ENCODE measurements at regions not wholly inside any gene's neighbourhood (a gene's known extent, or its start where the extent isn't known, plus 50 kb on each side); places are given as distances from the start of the nearest gene placed in this dataset.

- TF ChIP-seq, protein P1, sequence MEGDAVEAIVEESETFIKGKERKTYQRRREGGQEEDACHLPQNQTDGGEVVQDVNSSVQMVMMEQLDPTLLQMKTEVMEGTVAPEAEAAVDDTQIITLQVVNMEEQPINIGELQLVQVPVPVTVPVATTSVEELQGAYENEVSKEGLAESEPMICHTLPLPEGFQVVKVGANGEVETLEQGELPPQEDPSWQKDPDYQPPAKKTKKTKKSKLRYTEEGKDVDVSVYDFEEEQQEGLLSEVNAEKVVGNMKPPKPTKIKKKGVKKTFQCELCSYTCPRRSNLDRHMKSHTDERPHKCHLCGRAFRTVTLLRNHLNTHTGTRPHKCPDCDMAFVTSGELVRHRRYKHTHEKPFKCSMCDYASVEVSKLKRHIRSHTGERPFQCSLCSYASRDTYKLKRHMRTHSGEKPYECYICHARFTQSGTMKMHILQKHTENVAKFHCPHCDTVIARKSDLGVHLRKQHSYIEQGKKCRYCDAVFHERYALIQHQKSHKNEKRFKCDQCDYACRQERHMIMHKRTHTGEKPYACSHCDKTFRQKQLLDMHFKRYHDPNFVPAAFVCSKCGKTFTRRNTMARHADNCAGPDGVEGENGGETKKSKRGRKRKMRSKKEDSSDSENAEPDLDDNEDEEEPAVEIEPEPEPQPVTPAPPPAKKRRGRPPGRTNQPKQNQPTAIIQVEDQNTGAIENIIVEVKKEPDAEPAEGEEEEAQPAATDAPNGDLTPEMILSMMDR (IDR thresholded peaks at IDR 0.05; ENCODE audit: borderline replicate concordance, control extremely low read depth, extremely low read depth, insufficient read depth, missing control alignments): no peak
- in situ Hi-C loops (cut with MboI; ENCODE audit: low sequenced_read_pairs, unreplicated experiment): no loop called here
- DNase-seq (ENCODE audit: low spot score): no peak
Observed at GRCh38 chr9:90986161-90986560, 184.5 kb downstream of the SYK start.

GRCh38 chr9:90987566-90987965 lies 185.9 kb downstream of the SYK start:
- no peak for DNase-seq (ENCODE audit: low spot score)
- in situ Hi-C loops (cut with MboI; ENCODE audit: low sequenced_read_pairs, unreplicated experiment): no loop called here
- TF ChIP-seq, protein P1 (IDR thresholded peaks at IDR 0.05; ENCODE audit: borderline replicate concordance, control extremely low read depth, extremely low read depth, insufficient read depth, missing control alignments): no peak

DNA sequence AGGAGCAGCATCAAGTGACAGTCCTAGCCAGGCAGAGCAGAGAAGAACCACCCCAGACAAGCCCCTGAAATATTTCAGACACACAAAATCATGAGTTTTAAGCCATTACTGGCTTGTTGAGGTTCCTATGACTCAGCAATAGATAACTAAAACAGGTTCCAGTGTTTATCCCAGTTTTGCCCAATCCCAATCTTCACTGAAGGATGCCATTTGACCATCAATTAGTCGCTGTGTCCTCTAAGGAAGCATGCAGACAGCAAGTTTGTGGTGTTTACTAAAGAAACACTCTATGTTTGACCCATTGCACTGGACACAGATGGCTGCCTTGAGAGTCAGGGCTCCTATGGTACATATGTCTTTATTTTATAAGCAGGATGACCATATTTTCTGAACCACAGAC lies 186.7 kb downstream of the SYK start:
- no peak for DNase-seq (ENCODE audit: low spot score)
- TF ChIP-seq, protein P1 (IDR thresholded peaks at IDR 0.05; ENCODE audit: borderline replicate concordance, control extremely low read depth, extremely low read depth, insufficient read depth, missing control alignments): no peak
- in situ Hi-C loops (cut with MboI; ENCODE audit: low sequenced_read_pairs, unreplicated experiment): no loop called here

- in situ Hi-C loops (cut with MboI; ENCODE audit: low sequenced_read_pairs, unreplicated experiment): no loop called here
- TF ChIP-seq, protein P1 (IDR thresholded peaks at IDR 0.05; ENCODE audit: borderline replicate concordance, control extremely low read depth, extremely low read depth, insufficient read depth, missing control alignments): no peak
- DNase-seq (ENCODE audit: low spot score): no peak
Observed at GRCh38 chr9:90991953-90992352, 190.3 kb downstream of the SYK start.

DNA sequence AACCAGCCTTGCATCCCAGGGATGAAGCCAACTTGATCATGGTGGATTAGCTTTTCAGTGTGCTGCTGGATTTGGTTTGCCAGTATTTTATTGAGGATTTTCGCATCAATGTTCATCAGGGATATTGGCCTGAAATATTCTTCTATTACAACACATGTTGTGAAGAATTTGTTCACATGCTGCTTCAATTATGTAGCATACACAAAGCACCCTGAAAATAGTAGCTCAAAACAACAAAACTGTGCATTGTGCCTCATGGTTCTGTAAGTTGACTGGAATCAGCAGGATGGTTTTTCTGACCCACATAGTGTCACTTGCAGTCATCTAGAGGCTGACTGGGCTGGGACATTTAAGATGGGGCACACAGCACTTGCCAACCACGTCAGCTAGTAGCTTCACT lies 193.9 kb downstream of the SYK start:
- TF ChIP-seq, protein P1 (IDR thresholded peaks at IDR 0.05; ENCODE audit: borderline replicate concordance, control extremely low read depth, extremely low read depth, insufficient read depth, missing control alignments): no peak
- in situ Hi-C loops (cut with MboI; ENCODE audit: low sequenced_read_pairs, unreplicated experiment): no loop called here
- DNase-seq (ENCODE audit: low spot score): no peak

DNA sequence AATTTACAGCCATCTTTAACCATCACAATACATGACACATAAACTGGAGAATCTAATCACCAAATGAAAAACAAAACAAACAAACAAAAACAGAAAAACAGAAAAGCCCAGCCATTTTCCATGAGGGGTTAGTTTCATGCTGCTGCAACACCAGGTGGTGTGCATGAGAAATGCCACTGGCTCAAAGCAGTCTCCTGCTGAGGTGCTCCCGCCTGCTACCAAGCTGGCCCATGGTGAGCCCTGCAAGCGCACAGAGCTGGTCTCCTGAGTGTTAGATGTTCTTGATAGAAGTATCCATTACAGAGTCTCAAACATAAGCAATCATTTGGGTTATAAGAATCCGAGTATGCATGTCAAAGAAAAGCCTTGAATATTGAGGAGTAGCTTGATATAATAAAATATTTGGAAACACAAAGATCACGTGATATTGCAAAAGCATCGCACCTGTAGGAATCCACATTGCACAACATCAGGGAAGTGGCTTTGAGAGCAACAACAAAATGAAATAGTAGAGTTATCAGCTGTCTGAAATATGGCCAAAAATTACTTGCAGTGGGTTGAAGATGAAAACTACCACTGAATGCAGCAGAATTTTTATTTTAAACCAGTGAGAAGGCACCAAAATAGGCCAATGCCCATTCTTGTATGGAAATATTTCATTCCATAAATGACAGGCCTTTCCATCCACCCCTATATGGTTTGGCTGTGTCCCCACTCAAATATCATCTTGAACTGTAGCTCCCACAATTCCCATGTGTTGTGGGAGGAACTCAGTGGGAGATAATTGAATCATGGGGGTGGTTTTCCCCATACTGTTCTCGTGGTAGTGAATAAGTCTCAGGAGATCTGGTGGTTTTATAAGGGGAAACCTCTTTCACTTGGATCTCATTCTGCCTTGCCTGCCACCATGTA lies 194.8 kb downstream of the SYK start:
- in situ Hi-C loops (cut with MboI; ENCODE audit: low sequenced_read_pairs, unreplicated experiment): no loop called here
- no peak for DNase-seq (ENCODE audit: low spot score)
- TF ChIP-seq, protein P1 (IDR thresholded peaks at IDR 0.05; ENCODE audit: borderline replicate concordance, control extremely low read depth, extremely low read depth, insufficient read depth, missing control alignments): no peak
